SIG-M5 (cell line): ENCODE measurements at regions not wholly inside any gene's neighbourhood (a gene's known extent, or its start where the extent isn't known, plus 50 kb on each side); places are given as distances from the start of the nearest gene placed in this dataset.

Experiments used
- DNase-seq: peaks from one replicate; lab custom pipeline; 2025; lab: John Stamatoyannopoulos, UW

DNA sequence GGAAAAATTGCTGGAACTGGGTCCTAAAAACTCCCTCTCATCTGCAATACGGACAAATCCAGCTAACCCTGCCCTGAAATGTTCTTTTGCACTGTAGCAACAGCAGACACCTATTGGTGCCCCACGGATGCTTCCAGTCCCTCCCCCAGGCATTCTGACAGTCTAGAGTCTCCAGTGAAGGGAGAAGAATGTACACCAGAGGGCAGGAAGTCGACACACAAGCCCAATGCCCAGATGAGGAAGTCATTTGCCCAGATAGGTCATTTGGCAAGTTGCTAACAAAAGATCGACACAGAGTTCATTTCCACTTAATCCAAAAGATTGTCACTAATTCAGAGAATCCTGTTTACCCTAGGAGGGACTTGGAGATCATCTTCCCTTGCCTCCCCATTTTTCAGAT is 293.0 kb upstream of the PRDM1 start:
- no peak for DNase-seq

DNA sequence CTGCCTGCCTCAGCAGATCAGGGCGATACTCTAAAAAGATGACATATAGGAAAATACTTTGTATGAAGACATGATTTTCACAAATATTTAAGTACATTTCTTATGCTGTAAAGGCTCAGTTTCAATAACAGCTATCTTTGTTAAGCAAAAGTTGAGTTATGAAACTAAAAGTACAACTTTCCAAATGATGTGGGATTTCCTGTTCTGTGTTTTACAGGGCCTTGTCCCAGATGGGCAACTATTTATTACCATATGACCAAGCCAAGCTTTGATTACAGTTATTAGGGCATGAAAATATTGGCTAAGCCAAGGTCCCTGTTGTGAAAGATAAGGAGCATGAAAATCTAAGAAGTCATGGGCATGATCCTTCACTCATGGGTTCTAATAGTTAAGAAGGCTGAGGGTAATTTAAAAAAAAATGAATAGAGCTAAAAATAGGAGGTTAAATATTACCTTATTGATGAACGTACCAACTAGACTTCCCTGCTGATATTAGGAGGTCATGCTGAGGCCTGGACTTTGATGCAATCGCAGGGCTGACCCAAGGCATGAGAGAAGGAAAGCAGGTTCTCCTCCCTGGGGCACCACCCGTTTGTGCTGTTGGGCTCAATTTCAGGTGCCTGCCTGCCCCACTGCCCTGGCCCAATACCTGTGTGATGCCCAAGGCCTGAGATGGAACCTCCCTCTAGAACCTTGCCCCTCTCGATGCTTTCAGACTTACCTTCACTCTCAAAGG is 294.4 kb upstream of the PRDM1 start:
- no peak for DNase-seq

DNA sequence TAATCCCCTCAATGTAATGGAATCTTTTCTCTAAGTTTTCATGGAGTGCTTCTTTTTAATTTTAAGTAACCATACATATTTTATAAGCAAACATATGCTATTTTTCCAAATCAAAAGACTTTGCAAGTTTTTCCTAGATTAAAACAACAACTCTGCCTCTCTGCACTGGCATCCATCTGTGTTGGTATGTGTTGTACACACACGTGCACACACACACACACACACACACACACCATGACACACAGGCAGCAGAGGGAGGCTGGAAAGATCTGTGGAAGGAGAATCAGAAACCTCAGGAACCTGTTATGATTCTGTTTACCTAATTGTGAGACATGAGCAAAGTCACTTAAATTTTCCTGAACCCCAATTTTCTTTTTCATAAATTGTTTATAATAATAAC is 295.0 kb upstream of the PRDM1 start:
- no peak for DNase-seq

DNA sequence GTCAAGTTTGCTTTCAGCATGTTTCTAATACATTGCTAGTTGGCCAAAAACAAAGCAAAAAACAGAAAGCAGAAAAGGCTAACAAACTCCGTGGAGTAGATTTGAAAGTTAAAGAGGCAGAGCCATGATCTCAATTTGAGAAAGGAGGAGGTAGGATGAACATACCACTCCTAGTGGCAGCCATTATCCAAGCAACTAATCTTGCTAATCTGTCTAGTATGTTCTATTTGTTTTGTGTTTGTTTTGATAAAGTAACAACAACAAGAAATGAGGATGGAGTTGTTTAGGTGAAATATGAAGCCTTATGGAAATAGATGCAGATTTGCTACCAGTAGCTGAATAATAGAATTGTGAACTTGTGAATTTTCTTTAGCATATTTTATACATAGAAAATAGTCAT is 295.5 kb upstream of the PRDM1 start:
- no peak for DNase-seq

DNA sequence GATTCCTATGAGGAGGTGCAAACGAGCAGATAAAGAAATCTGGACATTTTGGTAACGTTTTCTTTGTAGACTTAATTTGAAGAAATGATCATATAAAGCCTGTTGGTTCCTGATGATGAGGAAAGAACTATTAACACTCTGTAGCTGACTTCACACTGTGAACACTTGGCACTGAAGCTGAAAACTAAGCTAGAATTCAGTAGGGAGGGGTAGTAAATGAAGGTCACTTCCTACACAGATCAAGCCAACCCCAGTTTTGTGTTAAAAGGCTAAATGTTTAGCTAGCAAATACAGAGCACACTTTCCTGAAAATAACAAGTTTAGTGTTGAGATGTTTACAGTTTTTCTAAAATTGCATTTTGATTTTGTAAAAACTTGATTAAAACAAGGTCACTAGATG is 296.2 kb upstream of the PRDM1 start:
- no peak for DNase-seq

DNA sequence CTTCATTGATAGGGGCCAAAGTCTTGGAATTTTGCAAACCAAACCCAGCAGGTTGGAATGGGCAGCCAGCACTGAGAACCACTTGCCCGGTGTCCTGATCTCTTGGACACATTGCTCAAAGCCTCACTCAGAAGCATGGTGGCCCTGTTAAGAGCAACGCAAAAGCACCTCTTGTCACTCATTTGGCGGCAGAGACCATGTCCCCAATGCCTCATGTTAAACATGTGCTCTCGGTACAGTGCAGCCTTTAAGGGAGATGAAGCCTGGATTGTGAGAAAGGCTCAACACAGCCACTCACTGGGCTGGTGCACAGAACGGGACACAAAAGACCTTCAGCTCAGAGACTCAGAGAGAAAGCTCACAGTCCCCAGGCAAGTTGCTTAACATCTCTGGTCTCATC is 298.4 kb upstream of the PRDM1 start:
- no peak for DNase-seq

DNA sequence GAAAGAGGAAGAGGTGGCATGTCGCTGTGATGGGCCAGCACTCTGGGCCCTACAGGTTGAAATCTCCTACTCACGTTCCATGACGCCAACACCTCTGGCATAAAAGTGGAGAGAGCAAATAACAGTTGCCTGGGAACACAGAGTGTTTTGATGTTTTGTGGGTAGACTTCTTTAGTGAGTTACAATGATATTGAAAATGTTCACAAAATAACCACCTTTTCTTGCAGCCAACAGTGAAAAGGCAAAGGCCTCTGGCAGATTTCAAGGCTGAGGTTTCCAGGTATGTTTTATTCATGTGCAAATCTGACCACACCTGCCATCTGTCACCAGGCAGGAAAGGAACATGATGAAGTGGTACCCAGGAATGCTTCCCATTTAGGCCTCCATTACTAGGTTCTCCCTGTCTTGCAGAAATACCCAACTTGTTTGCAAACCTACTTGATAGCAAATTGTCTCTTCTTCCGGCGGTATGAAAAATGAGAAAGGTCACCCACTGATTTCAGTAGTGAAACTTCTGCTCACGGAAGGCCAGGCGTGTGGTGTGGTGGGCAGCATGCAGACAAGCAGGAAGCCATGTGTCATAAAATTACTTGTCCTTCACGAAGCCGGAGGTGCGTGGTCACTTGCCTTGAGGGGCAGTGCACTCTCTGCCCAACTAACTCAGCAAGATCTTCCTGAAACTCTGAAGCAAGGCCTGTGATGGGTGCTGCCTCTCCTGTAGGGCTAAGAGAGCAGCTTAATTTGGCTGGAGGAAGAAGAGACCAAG is 299.1 kb upstream of the PRDM1 start:
- DNase-seq, result no peak

DNA sequence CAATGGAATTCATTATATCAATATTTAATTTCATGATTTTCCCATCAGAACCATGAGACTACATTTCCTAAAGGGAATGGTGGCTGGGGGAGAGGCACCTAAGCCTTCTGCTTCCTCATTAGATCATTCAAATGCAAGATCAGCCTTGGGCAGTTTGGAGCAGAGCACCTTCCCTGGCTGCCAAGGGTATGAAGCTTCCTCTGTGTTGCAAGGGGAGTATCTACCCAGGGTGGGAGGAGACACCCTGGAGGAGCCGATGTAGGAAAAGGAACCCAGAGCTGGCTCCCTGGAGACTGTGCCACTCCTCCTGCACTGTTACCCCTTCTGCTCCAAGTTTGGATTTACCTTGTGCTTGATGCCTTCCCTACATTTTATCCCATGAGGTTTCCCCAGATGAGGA is 299.7 kb upstream of the PRDM1 start:
- no peak for DNase-seq

DNA sequence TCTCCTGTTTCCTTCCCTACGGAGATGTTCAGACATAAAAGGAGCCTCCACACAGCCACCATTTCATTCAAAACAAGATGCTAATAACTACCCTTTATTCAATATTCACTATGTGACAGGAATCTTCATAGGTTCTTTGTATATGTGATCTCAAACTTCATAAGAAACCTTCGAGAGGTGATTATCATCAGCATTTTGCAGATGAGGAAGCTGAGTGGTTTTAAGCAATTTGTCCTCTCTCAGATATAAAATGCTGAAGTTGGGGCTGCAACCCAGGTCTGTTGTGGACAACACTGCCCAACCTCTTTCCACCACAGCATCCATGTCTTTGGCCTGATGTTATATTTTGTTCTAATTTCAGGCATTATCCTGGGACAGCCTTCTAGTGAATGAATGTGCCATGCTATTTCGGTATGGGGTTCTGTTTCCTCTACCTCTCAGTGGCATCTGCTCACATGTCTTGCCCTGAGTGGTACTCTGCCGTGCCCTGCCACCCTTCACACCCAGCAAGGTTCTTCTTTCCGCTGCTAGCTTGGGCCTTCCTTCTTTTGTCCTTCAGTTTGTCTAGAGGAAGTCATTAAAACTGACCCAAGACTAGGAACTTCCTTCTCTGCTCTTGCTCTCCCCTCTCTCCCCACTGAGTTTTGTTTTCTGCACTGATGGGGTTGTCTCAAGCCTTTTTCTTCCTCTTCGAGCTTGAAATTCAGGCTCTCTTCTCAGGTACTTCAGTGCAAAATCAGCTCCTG is 300.9 kb upstream of the PRDM1 start:
- DNase-seq, result no peak

DNA sequence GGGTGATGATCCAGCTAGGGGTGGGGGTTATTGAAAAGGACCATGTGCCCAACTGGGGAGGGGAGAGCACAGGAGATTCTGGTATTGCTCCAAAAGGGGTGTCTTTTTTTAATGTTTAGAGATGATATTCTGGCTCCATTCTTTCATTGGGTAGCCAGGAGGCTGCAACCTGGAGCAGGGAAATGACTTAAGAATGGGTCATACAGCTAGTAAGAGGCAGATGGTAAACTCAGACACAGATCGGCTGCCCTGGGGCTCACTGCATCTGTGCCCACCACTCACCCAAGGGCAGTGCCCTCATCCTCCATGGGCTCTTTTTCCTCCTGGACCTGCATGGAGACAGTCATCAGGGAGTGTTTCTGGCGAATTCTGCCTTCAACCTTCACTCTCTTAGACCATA is 302.0 kb upstream of the PRDM1 start:
- no peak for DNase-seq

DNA sequence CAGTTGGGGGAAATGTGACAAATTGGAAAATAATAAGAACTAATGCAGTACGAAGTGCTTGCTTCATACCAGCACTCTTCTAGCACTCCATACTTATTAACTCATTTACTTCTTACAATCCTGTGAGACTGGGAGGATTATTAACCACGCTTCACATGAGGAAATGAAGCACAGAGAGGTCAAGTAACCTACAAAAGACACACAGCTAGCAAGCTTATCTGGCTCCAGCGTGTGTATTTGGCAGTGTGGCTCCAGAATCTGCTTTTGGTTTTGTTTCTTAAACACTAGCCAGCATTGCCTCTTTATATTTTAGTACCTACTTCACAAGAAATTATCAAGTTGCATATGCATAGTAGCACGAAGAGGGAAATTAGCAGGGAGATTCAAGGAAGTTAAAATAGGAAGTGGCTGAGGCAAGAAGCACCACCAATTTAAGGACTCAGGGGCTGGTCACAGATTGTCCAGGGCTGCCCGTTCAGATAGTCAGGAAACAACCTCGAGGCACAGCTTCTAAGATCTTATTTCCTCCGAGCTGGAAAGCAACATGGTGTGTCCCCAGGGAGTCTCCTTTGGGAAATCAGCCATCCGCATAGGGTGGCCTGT is 302.7 kb upstream of the PRDM1 start:
- no peak for DNase-seq

DNA sequence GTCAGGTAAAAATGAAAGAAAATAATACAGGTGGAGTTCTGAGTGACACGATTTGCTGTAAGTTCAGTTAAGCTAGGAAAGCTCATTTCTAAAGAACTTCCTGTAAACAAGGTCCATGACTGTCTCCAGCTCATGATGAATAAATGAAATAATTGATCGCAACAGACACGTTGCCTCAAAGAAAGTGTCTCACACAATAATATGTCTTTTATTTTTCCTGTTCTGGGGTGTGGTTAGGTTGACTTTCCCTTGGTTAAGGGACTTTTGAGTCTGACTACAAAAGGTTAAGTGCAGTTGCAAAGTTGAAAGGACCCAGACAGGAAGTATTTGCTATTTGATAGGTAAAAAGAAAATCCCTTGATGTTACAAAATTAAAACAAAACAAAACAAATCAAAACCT is 304.2 kb upstream of the PRDM1 start:
- no peak for DNase-seq

DNA sequence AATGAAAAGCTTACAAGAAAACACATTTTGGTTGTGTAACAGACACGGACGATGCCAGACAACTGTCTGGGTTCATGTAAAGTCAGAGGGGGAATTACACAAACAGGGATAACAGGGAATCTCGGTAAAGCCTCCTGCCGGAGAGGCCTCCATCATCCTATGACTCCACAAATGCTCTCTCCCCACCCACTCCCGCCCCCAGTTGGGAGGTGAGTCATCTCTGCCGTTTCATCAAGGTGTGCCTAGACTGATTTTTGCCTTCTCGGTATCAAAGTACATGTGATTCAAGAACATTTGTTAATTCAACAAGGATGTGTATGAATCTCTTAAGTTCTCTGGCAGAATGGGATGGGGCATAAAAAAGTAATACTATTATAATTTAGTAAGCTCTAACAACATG is 304.9 kb upstream of the PRDM1 start:
- DNase-seq, result no peak

DNA sequence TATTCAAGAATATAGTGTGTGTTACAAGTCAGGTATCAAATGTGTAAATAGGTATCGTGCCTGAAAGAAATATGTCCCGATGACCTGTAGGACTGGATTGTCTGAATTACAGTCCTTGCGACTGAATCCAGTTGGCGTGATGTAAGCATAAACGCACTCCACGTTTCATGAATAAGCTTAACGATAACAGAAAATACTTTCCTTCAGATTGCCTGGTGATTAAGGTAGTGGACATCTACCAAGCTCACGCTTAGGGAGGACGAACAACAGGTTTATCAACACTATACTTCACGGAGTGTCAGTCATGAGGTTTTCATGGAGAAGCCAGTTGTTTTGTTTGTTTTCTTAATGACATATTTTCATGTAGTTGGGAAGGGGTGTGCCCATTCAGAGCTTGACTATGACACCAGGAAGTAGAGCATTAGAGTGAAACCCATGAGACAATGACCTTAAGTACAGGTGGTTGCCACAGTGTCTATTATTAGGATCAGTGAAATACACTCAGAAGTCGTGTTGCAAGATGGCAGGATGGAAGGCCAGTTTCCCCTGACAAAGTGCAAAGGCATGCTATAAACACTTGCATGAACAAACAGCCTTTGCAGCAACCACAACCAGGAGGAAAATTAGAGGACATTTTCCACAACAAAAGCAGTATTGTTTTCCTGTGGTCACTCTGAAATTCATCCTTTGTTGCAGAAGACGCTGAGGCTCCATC is 305.8 kb upstream of the PRDM1 start:
- DNase-seq, result no peak

DNA sequence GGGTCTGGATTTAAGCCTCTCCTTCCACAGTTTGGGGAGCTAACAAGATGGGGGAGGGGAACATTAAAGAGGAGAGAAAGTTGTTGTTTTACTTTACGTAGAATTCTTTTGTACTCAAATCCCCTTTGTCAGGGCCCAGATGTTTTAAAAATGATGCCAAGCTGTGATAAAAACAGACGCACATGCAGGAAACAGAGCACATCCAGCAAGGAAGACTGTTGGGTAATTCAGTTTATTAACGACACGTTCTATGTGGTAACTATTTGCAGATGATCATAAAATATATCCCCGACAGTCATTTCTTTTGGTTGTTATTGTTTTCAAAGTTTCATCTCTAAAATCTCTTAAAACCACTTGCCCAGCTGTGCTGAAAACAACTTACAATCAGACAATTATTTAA is 307.0 kb upstream of the PRDM1 start:
- DNase-seq, result no peak

DNA sequence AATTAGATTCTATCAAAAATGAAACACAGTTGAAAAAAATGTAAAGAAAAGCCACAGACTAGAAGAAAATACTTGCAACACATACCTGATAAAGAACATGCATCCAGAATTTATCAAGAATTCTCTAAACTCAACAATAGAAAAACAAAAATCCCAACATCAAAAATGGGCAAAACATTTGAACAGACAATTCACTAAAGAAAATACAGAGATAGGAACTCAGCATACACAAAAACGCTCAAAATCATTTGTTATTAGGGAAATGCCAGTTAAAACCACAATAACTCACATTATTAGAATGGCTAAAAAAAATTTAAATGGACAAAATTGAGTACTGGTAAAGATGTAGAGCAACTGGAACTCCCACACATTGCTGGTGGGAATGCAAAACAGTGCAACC is 311.0 kb upstream of the PRDM1 start:
- DNase-seq, result no peak

DNA sequence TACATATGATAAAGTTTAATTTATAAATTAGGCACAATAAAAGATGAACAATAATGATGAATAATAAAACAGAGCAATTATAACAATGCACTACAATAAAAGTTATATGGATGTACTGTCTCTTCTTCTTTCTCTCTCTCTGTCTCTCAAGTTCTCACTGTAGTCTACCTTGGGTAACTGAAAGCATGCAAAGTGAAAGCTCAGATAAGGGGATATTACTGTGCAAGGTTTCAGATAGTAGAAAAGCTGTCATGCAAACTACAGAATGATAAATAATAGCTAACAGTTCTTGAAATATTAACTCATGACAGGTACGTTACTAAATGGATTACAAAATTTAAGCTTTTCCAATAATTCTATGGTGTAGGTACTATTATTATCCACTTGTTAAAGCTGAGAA is 311.9 kb upstream of the PRDM1 start:
- DNase-seq, result no peak

DNA sequence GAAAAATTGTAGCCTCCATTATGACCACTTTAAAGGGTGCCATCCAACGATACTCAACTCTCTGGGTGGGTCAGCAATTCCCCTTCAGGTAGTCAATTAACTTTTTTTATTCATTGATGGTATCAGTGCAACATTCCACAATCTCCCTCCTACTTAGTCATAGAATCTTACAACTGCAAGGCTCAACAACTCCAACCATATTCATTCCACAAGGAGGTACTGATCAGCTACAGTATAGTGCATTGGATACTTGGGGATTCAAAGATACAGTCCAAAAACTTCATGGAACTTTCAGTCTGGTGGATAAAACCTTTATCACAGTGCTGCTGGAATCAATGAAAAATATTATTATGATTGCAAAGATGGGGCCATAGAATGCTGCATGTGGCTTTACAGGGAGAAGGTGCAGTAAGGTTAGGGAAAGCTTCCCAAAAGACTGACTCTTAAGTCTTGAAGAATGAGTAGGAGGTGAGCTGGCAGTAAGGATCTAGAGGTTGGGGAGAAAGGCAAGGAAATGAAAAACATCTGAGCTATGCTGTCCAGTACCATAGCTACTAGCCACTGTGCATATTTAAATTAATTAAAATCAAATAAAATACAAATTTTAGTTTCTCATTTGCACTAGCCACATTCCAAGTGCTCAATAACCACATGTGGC is 314.7 kb upstream of the PRDM1 start:
- no peak for DNase-seq

DNA sequence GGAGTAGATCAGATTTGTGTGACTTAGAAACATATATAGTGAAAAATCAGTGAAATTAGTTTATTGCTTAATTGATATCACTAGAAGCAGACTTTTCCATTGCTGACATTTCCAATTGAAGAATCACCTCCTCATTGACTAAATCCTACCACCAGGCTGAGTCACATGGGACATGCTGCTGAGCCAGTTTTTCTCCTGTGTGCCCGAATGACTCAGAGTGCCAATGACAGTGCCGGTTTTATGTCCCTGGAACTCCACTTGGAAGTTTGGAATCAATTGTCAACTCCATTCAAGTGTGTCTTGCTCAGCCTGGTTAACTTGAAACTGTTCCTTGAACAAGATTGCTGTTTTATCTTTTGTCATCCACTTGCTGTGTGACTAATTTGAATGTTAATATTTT is 316.1 kb upstream of the PRDM1 start:
- DNase-seq, result no peak

DNA sequence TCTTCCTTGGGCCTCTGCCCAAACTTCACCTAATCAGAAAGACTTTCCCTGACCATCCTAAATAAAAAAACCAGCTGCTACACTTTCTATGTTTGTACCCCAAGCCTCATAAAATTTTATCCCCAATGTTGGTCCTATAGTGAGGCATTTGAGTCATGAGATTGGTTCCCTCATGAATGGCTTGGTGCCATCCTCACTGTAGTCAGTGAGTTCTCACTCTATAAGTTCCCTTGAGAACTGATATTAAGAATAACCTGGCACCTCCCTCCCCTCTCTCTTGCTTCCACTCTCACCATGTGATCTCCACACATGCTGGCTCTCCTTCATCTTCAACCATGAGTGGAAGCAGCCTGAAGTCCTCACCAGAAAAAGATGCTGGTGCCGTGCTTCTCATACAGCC is 316.9 kb upstream of the PRDM1 start:
- DNase-seq, result no peak

DNA sequence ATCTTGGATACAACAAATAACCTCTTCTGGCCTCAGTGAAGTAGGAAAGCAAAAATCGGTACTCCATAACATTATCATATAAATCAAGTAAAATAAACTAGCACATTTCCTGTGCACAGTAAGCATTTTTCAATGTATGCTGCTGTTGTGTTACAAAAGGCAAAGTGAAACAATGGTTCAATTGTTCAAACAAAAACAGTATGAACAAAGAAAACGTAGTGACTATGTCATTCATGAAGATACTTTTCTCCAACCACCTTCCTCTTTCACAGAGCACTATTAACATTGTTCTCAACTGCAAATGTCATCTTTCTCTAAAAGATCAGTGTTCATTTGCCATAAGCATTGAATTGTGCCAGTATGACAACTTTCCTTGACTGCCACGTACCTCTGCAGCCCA is 318.6 kb upstream of the PRDM1 start:
- no peak for DNase-seq

DNA sequence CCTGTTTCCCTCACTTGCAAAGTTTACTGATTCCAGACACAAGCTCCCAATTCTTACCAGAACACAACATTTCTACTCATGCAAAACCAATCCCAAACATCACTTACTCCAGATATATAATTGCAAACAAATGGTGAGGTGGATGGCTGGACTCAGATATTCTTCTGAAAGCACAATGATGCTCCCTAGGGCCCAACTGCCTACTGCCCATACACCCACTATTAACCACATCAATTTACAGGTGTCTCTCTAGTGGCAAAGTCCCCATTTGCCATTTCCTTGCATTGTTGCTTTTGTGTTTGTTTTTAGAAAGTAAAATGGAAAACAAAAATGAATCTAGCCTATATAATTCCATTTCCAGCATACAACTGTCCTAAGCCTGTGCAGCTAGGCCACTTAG is 320.9 kb upstream of the PRDM1 start:
- DNase-seq, result no peak
